ENCODE measurements at regions not wholly inside any gene's neighbourhood (a gene's known extent, or its start where the extent isn't known, plus 50 kb on each side); places are given as distances from the start of the nearest gene placed in this dataset.
A peak's percentile ranks its signal among the peaks of the same experiment; 100 is the strongest.
"Not testable (repeated sequence)": the region's sequence is repeated elsewhere in the genome, so short reads cannot be mapped to it uniquely, and the experiment has no call there.

- no peak for DNase-seq (ENCODE audit: low spot score)
Measured at GRCh38 chr5:89080467-89081116, 197.6 kb upstream of the MEF2C start.

GRCh38 chr5:89072842-89073672 lies 190.1 kb upstream of the MEF2C start:
- no peak for DNase-seq (ENCODE audit: low spot score)

GRCh38 chr5:89071941-89072331 lies 189.0 kb upstream of the MEF2C start:
- DNase-seq (ENCODE audit: low spot score): no peak

GRCh38 chr5:89071101-89071940 lies 188.3 kb upstream of the MEF2C start:
- DNase-seq (ENCODE audit: low spot score): no peak

GRCh38 chr5:89069591-89069990 lies 186.6 kb upstream of the MEF2C start:
- no peak for DNase-seq (ENCODE audit: low spot score)

GRCh38 chr5:89067362-89067761 lies 184.4 kb upstream of the MEF2C start:
- no peak for DNase-seq (ENCODE audit: low spot score)

- DNase-seq (ENCODE audit: low spot score): no peak
Measured at GRCh38 chr5:89065919-89066318, 182.9 kb upstream of the MEF2C start.

- DNase-seq (ENCODE audit: low spot score): no peak
Measured at GRCh38 chr5:89064736-89065135, 181.8 kb upstream of the MEF2C start.

GRCh38 chr5:89064054-89064453 lies 181.1 kb upstream of the MEF2C start:
- DNase-seq (ENCODE audit: low spot score): no peak

GRCh38 chr5:89060768-89061167 lies 177.8 kb upstream of the MEF2C start:
- no peak for DNase-seq (ENCODE audit: low spot score)

GRCh38 chr5:89059274-89059673 lies 176.3 kb upstream of the MEF2C start:
- DNase-seq (ENCODE audit: low spot score): no peak

GRCh38 chr5:89055695-89056085 lies 172.7 kb upstream of the MEF2C start:
- no peak for DNase-seq (ENCODE audit: low spot score)

- DNase-seq (ENCODE audit: low spot score): no peak
Measured at GRCh38 chr5:89055015-89055694, 172.2 kb upstream of the MEF2C start.

GRCh38 chr5:89053547-89053946 lies 170.6 kb upstream of the MEF2C start:
- no peak for DNase-seq (ENCODE audit: low spot score)

GRCh38 chr5:89050062-89050461 lies 167.1 kb upstream of the MEF2C start:
- not testable (repeated sequence) for DNase-seq (ENCODE audit: low spot score)

- DNase-seq (ENCODE audit: low spot score): peak; percentile 65
Measured at GRCh38 chr5:89047571-89047970, 164.6 kb upstream of the MEF2C start.

GRCh38 chr5:89045216-89045615 lies 162.2 kb upstream of the MEF2C start:
- DNase-seq (ENCODE audit: low spot score): no peak

GRCh38 chr5:89044674-89045200 lies 161.8 kb upstream of the MEF2C start:
- DNase-seq (ENCODE audit: low spot score): no peak

- DNase-seq (ENCODE audit: low spot score): no peak
Measured at GRCh38 chr5:89043676-89044075, 160.7 kb upstream of the MEF2C start.

- no peak for DNase-seq (ENCODE audit: low spot score)
Measured at GRCh38 chr5:89042746-89043145, 159.8 kb upstream of the MEF2C start.

GRCh38 chr5:89041976-89042375 lies 159.0 kb upstream of the MEF2C start:
- DNase-seq (ENCODE audit: low spot score): no peak

- DNase-seq (ENCODE audit: low spot score): no peak
Measured at GRCh38 chr5:89041249-89041779, 158.3 kb upstream of the MEF2C start.

Data from AG20443 (cell line).